CD4-positive, alpha-beta T cell (primary cell): ENCODE measurements at regions not wholly inside any gene's neighbourhood (a gene's known extent, or its start where the extent isn't known, plus 50 kb on each side); places are given as distances from the start of the nearest gene placed in this dataset.
"Not testable (repeated sequence)": the region's sequence is repeated elsewhere in the genome, so short reads cannot be mapped to it uniquely, and the experiment has no call there.

Source experiments
- ATAC-seq: fragments of 200-7000 bp; cut with Tn5 transposase; one replicate; pipeline ENCODE4 v1.10.0; 2022; ENCODE audit warnings: mild to moderate bottlenecking; ENCODE audit not compliant: poor library complexity
- CTCF ChIA-PET: fragments of 350-600 bp; sonication (Branson Sonifier 250); formaldehyde crosslinking; loops from one replicate; lab custom pipeline; 2021; ENCODE audit warnings: antibody characterized with exemption, inconsistent platforms; lab: Charles Lee
- POLR2A ChIA-PET: fragments of 350-600 bp; sonication (Branson Sonifier 250); formaldehyde crosslinking; loops from one replicate; lab custom pipeline; 2021; ENCODE audit warnings: antibody characterized with exemption, inconsistent platforms; lab: Charles Lee
- DNase-seq, 14 experiments: peaks; one replicate each; pipeline ENCODE4 v3.0.0-alpha.2; 2013 to 2020; ENCODE audit warnings: mixed read lengths in 2 of 14
- H3K27ac ChIP-seq, 2 donors: one replicate each; pipeline versions ENCODE4 v1.5.1 to v1.7.0; 2013; ENCODE audit warnings: low read length in 2 of 2, low read depth in 1 of 2, mild to moderate bottlenecking in 1 of 2
- H3K27me3 ChIP-seq, 2 experiments: 1 replicate in 1 of 2; 2 replicates in 1 of 2; pipeline versions ENCODE4 v1.6.1 to v1.7.0; 2013; ENCODE audit warnings: low read length in 2 of 2, control low read depth in 1 of 2, mild to moderate bottlenecking in 1 of 2, moderate library complexity in 1 of 2; ENCODE audit not compliant: insufficient read depth in 2 of 2, control insufficient read depth in 1 of 2
- H3K36me3 ChIP-seq: one replicate; pipeline ENCODE4 v1.6.1; 2013; ENCODE audit warnings: low read length, control low read depth; ENCODE audit not compliant: insufficient read depth
- H3K4me1 ChIP-seq: one replicate; pipeline ENCODE4 v1.6.1; 2013; ENCODE audit warnings: low read length, control low read depth; ENCODE audit not compliant: insufficient read depth
- H3K4me3 ChIP-seq: one replicate; pipeline ENCODE4 v1.5.1; 2013; ENCODE audit warnings: mild to moderate bottlenecking, low read length, moderate library complexity
- H3K9me3 ChIP-seq, 2 experiments: 1 replicate in 1 of 2; 2 replicates in 1 of 2; pipeline versions ENCODE4 v1.6.1 to v1.7.0; 2013; ENCODE audit warnings: low read length in 2 of 2, mild to moderate bottlenecking in 2 of 2, control low read depth in 1 of 2, moderate library complexity in 1 of 2; ENCODE audit not compliant: control insufficient read depth in 1 of 2, insufficient read depth in 1 of 2
- H3K27ac Mint-ChIP-seq: one replicate; pipeline ENCODE4 v1.8.0; 2020; ENCODE audit warnings: mixed read lengths
- H3K27me3 Mint-ChIP-seq: one replicate; pipeline ENCODE4 v1.8.0; 2021; ENCODE audit warnings: mixed read lengths
- H3K36me3 Mint-ChIP-seq: one replicate; pipeline ENCODE4 v1.8.0; 2021; ENCODE audit warnings: low read depth, mixed read lengths
- H3K4me1 Mint-ChIP-seq: one replicate; pipeline ENCODE4 v1.8.0; 2021; ENCODE audit warnings: low read depth, mixed read lengths
- H3K4me3 Mint-ChIP-seq: one replicate; pipeline ENCODE4 v1.8.0; 2020; ENCODE audit warnings: mild to moderate bottlenecking, mixed read lengths
- H3K9me3 Mint-ChIP-seq: one replicate; pipeline ENCODE4 v1.8.0; 2020; ENCODE audit warnings: mixed read lengths
- CTCF ChIP-seq: fragments of 200-600 bp; IDR thresholded peaks from one replicate; pipeline ENCODE4 v1.8.0; 2022; ENCODE audit warnings: antibody characterized with exemption, mild to moderate bottlenecking
- intact Hi-C, 2 experiments: fragments of 100-400 bp; cut with DNase I in 1 of 2; cut with micrococcal nuclease in 1 of 2; formaldehyde crosslinking; loops; one replicate each; pipeline versions ENCODE4 v1.15.1 to v1.9.0; 2023 to 2025; cut with DNase I, micrococcal nuclease

- Mint-ChIP-seq H3K27ac (no peak overlapping the region), H3K9me3 (peaks cover 4% of the 10 kb centered on the region), H3K36me3 (no peaks in the 10 kb centered on the region), H3K4me1 (no peaks in the 10 kb centered on the region), H3K27me3 (no peaks in the 10 kb centered on the region), H3K4me3 (no peak overlapping the region)
- CTCF ChIA-PET = no interaction called here
- H3K27me3 ChIP-seq = no peaks in the 10 kb centered on the region
- no peaks in the 10 kb centered on the region for H3K4me1 ChIP-seq
- H3K27ac ChIP-seq = no peak overlapping the region
- intact Hi-C loops = no loop called here
- H3K36me3 ChIP-seq = no peaks in the 10 kb centered on the region
- ATAC-seq (no peak), DNase-seq (no peak)
- POLR2A ChIA-PET = no interaction called here
- peaks cover 4 to 9% of the 10 kb centered on the region in 2 experiments for H3K9me3 ChIP-seq
- no peak overlapping the region for H3K4me3 ChIP-seq
- TF ChIP-seq CTCF = no peak
These were observed 298.3 kb upstream of the TNC start for GRCh38 chr9:115416299-115416698.

GRCh38 chr9:115418181-115418580, 300.2 kb upstream of the TNC start:
- ATAC-seq, H3K4me3 ChIP-seq, H3K4me1 ChIP-seq, CTCF ChIA-PET, H3K9me3 Mint-ChIP-seq, H3K27ac ChIP-seq, H3K4me1 Mint-ChIP-seq, H3K4me3 Mint-ChIP-seq, H3K36me3 Mint-ChIP-seq, H3K36me3 ChIP-seq, DNase-seq, H3K27me3 ChIP-seq, H3K27me3 Mint-ChIP-seq, POLR2A ChIA-PET, H3K27ac Mint-ChIP-seq, intact Hi-C loops: not testable (repeated sequence)
- H3K9me3 ChIP-seq = peaks cover 8 to 12% of the 10 kb centered on the region in 2 experiments

- Histone ChIP-seq H3K36me3 (no peaks in the 10 kb centered on the region), H3K4me1 (no peaks in the 10 kb centered on the region), H3K9me3 (peaks cover 12 to 17% of the 10 kb centered on the region in 2 experiments), H3K27ac (no peak overlapping the region), H3K4me3 (no peak overlapping the region), H3K27me3 (no peaks in the 10 kb centered on the region)
- H3K4me3 Mint-ChIP-seq = no peak overlapping the region
- intact Hi-C loops = no loop called here
- no peaks in the 10 kb centered on the region for H3K27me3 Mint-ChIP-seq
- ChIA-PET POLR2A (no interaction called here), CTCF (no interaction called here)
- H3K9me3 Mint-ChIP-seq = peaks cover 7% of the 10 kb centered on the region
- H3K4me1 Mint-ChIP-seq = no peaks in the 10 kb centered on the region
- no peak overlapping the region for H3K27ac Mint-ChIP-seq
- no peaks in the 10 kb centered on the region for H3K36me3 Mint-ChIP-seq
- DNase-seq = no peak
- no peak for ATAC-seq
- TF ChIP-seq CTCF = no peak
These were observed 305.0 kb upstream of the TNC start for GRCh38 chr9:115422932-115423440.

- CTCF ChIA-PET = no interaction called here
- Histone ChIP-seq H3K27me3 (no peaks in the 10 kb centered on the region), H3K4me1 (no peaks in the 10 kb centered on the region), H3K9me3 (peaks cover 12 to 17% of the 10 kb centered on the region in 2 experiments), H3K27ac (no peak overlapping the region), H3K4me3 (no peak overlapping the region), H3K36me3 (no peaks in the 10 kb centered on the region)
- TF ChIP-seq CTCF = no peak
- H3K4me3 Mint-ChIP-seq = no peak overlapping the region
- no peaks in the 10 kb centered on the region for H3K36me3 Mint-ChIP-seq
- peaks cover 7% of the 10 kb centered on the region for H3K9me3 Mint-ChIP-seq
- no peak overlapping the region for H3K27ac Mint-ChIP-seq
- DNase-seq = no peak
- intact Hi-C loops = no loop called here
- ATAC-seq = no peak
- no peaks in the 10 kb centered on the region for H3K4me1 Mint-ChIP-seq
- POLR2A ChIA-PET = no interaction called here
- H3K27me3 Mint-ChIP-seq = no peaks in the 10 kb centered on the region
These were observed 305.7 kb upstream of the TNC start for GRCh38 chr9:115423646-115424045.
